Body of pancreas (tissue), 4 donors: ENCODE measurements at regions not wholly inside any gene's neighbourhood (a gene's known extent, or its start where the extent isn't known, plus 50 kb on each side); places are given as distances from the start of the nearest gene placed in this dataset.

Experiments
- ATAC-seq: fragments of 150-250 bp; one replicate; pipeline ENCODE4 v1.9.1; 2016
- DNase-seq, 4 donors: peaks; one replicate each; pipeline ENCODE4 v3.0.0-alpha.2; 2019
- H3K27ac ChIP-seq, 4 donors: fragments of 200-600 bp; sonication (generic); 1 replicate in 3 of 4; 2 replicates in 1 of 4; pipeline versions ENCODE4 v1.5.1 to v1.6.1; 2016 to 2019; ENCODE audit warnings: mild to moderate bottlenecking in 1 of 4, mixed read lengths in 1 of 4, moderate library complexity in 1 of 4
- H3K27me3 ChIP-seq, 2 donors: fragments of 200-600 bp; sonication (generic); one replicate each; pipeline ENCODE4 v1.6.0; 2016; ENCODE audit warnings: mild to moderate bottlenecking in 1 of 2
- H3K36me3 ChIP-seq, 2 donors: fragments of 200-600 bp; sonication (generic); replicated peaks in 1 of 2; 2 replicates each; pipeline ENCODE4 v1.5.1; 2016; ENCODE audit warnings: low read depth in 2 of 2; ENCODE audit not compliant: insufficient read depth in 1 of 2
- H3K4me1 ChIP-seq: fragments of 200-600 bp; sonication (generic); one replicate; pipeline ENCODE4 v1.6.0; 2016
- H3K4me3 ChIP-seq, 2 donors: fragments of 200-600 bp; sonication (generic); 1 replicate in 1 of 2; 2 replicates in 1 of 2; pipeline ENCODE4 v1.5.1; 2016 to 2019
- H3K9me3 ChIP-seq, 3 donors: fragments of 200-600 bp; sonication (generic); 1 replicate in 2 of 3; 2 replicates in 1 of 3; pipeline ENCODE4 v1.5.1; 2016
- CTCF ChIP-seq, 7 experiments: fragments of 450-650 bp in 4 of 7; fragments of 200-600 bp in 3 of 7; sonication (generic) in 3 of 7; IDR thresholded peaks; one replicate each; pipeline ENCODE4 v1.5.1; 2016 to 2019; ENCODE audit warnings: antibody characterized with exemption in 7 of 7
- POLR2A ChIP-seq, 3 donors: fragments of 450-650 bp; IDR thresholded peaks; one replicate each; pipeline ENCODE4 v1.6.1; 2016; ENCODE audit warnings: antibody characterized with exemption in 3 of 3, mild to moderate bottlenecking in 2 of 3
- WGBS, 2 donors: methylation state at CpG; one replicate each; pipeline ENCODE4 v1.1.5; 2017; 5-methylcytosine and 5-hydroxymethylcytosine counted together
- intact Hi-C: fragments of 100-400 bp; cut with DNase I; formaldehyde crosslinking; loops from one replicate; pipeline ENCODE4 v1.15.1; 2023

GRCh38 chr4:158001756-158002155, 171.1 kb downstream of the GASK1B start:
- ATAC-seq, result no peak
- intact Hi-C loops, result no loop called here
- WGBS, 2 donors, result 53 to 58% methylated on average over 2 of the region's 2 CpGs
- no peak for DNase-seq
- Histone ChIP-seq H3K4me1 (peaks cover 8% of the 10 kb centered on the region), H3K36me3 (no peaks in the 10 kb centered on the region), H3K27me3 (no peaks in the 10 kb centered on the region), H3K27ac (no peak overlapping the region), H3K9me3 (no peaks in the 10 kb centered on the region), H3K4me3 (no peak overlapping the region)
- no peak for TF ChIP-seq CTCF (IDR thresholded peaks at IDR 0.05)
- no peak for TF ChIP-seq POLR2A (IDR thresholded peaks at IDR 0.05)

- peaks cover 17% of the 10 kb centered on the region for H3K4me1 ChIP-seq
- WGBS, 2 donors, result 78 to 86% methylated on average over 1 of the region's 1 CpG
- no peaks in the 10 kb centered on the region for H3K27me3 ChIP-seq
- H3K27ac ChIP-seq, result no peak overlapping the region
- no peak overlapping the region for H3K4me3 ChIP-seq
- no peaks in the 10 kb centered on the region for H3K36me3 ChIP-seq
- no peaks in the 10 kb centered on the region for H3K9me3 ChIP-seq
- intact Hi-C loops, result no loop called here
- DNase-seq (no peak), ATAC-seq (no peak)
- TF ChIP-seq CTCF (IDR thresholded peaks at IDR 0.05) (no peak), POLR2A (IDR thresholded peaks at IDR 0.05) (no peak)
These were observed 173.1 kb downstream of the GASK1B start for GRCh38 chr4:157999723-158000122.

- no peak for ATAC-seq
- no peaks in the 10 kb centered on the region for H3K36me3 ChIP-seq
- no peak overlapping the region for H3K27ac ChIP-seq
- intact Hi-C loops, result no loop called here
- TF ChIP-seq CTCF (IDR thresholded peaks at IDR 0.05) (no peak), POLR2A (IDR thresholded peaks at IDR 0.05) (no peak)
- H3K9me3 ChIP-seq, result no peaks in the 10 kb centered on the region
- no peak for DNase-seq
- peaks cover 36% of the 10 kb centered on the region for H3K4me1 ChIP-seq
- no peaks in the 10 kb centered on the region for H3K27me3 ChIP-seq
- no peak overlapping the region for H3K4me3 ChIP-seq
- WGBS, 2 donors, result 79 to 81% methylated on average over 1 of the region's 1 CpG
These were observed 175.5 kb downstream of the GASK1B start for GRCh38 chr4:157997296-157997695.

GRCh38 chr4:157996061-157997028, 176.5 kb downstream of the GASK1B start:
- no peak for ATAC-seq
- DNase-seq, result no peak
- peaks cover 37% of the 10 kb centered on the region for H3K4me1 ChIP-seq
- H3K36me3 ChIP-seq, result no peaks in the 10 kb centered on the region
- 68 to 72% methylated on average over 6 of the region's 6 CpGs for WGBS, 2 donors
- H3K9me3 ChIP-seq, result no peaks in the 10 kb centered on the region
- intact Hi-C loops, result no loop called here
- no peak for TF ChIP-seq CTCF (IDR thresholded peaks at IDR 0.05)
- no peak for TF ChIP-seq POLR2A (IDR thresholded peaks at IDR 0.05)
- no peak overlapping the region for H3K27ac ChIP-seq
- H3K4me3 ChIP-seq, result no peak overlapping the region
- no peaks in the 10 kb centered on the region for H3K27me3 ChIP-seq
